PC-9 (cell line): ENCODE measurements at regions not wholly inside any gene's neighbourhood (a gene's known extent, or its start where the extent isn't known, plus 50 kb on each side); places are given as distances from the start of the nearest gene placed in this dataset.

Source experiments
- EZH2 ChIP-seq: fragments of 200-600 bp; sonication (generic); IDR thresholded peaks from 2 replicates; pipeline ENCODE4 v1.8.0; 2017; ENCODE audit warnings: antibody characterized with exemption, low read depth
- TF ChIP-seq, protein P1 (sequence below): fragments of 200-600 bp; sonication (generic); conservative IDR thresholded peaks from 2 replicates; pipeline ENCODE4 v1.6.1; 2017; ENCODE audit warnings: mixed run types, antibody characterized with exemption, mild to moderate bottlenecking, moderate library complexity

DNA sequence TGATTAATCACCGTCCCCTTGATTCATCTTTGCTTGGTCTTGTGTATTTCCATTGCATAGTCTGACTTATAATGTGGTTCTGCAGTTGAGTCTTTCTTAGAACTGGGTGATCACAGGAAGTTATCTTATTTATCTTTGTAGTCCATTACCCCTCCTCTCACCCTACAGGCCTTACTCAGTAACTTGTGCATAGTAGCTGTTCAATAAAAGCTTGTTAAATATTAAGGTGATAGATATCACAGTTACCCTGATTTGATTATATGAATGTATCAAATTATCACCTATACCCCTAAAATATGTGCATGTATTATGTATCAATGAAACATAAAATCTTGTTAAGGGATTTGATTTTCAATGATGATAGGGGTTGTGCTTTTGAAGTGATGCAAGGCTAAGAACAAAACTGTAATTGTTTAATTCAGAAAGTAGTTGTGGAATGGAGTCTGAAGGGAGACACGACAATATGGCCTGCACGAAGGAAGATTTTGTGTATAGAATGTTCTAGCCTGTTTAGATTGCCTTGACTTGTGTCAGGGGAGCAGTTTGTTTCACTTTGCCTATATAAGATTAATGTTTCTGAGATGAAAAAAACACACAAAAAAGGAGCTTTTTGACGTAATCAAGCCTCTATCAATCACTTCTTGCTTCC, 132.4 kb upstream of the LIMCH1 start:
- TF ChIP-seq, protein P1, sequence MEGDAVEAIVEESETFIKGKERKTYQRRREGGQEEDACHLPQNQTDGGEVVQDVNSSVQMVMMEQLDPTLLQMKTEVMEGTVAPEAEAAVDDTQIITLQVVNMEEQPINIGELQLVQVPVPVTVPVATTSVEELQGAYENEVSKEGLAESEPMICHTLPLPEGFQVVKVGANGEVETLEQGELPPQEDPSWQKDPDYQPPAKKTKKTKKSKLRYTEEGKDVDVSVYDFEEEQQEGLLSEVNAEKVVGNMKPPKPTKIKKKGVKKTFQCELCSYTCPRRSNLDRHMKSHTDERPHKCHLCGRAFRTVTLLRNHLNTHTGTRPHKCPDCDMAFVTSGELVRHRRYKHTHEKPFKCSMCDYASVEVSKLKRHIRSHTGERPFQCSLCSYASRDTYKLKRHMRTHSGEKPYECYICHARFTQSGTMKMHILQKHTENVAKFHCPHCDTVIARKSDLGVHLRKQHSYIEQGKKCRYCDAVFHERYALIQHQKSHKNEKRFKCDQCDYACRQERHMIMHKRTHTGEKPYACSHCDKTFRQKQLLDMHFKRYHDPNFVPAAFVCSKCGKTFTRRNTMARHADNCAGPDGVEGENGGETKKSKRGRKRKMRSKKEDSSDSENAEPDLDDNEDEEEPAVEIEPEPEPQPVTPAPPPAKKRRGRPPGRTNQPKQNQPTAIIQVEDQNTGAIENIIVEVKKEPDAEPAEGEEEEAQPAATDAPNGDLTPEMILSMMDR = no peak
- no peak for TF ChIP-seq EZH2
